KBM-7 (cell line): ENCODE measurements at regions not wholly inside any gene's neighbourhood (a gene's known extent, or its start where the extent isn't known, plus 50 kb on each side); places are given as distances from the start of the nearest gene placed in this dataset.

Experiments
- DNase-seq: peaks from one replicate; pipeline ENCODE4 v3.0.0-alpha.2; 2015
- in situ Hi-C: fragments of 300-500 bp; cut with MboI; formaldehyde crosslinking; loops from 2 replicates; pipeline ENCODE4 v1.14.3; 2020; ENCODE audit warnings: low sequenced_read_pairs, low pct_unique_long_range_greater_than_20kb, mixed read lengths

- in situ Hi-C loops: no loop called here
- DNase-seq: no peak
These were observed 113.0 kb upstream of the NTRK2 start for GRCh38 chr9:84556556-84556955.

GRCh38 chr9:84557751-84558150, 111.8 kb upstream of the NTRK2 start:
- DNase-seq: no peak
- in situ Hi-C loops: no loop called here

DNA sequence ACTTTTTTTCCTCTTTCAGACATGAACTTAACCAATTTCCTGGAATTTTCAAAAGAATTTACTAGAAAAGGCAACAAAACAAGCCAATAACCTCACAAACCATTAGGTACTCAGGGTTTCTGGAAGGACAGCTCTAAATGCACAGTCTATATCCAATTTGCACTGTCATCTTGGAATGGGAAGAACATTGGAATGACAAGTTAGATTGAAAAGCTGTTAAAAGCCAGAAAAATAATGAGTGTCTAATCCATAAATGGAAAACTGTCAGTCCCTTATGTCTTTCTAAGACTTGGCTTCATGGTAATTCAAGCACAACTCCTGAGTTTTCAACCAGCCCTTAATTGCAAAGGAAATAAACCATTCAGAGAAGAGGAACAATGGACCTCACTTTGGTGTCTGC, 105.8 kb upstream of the NTRK2 start:
- no peak for DNase-seq
- in situ Hi-C loops: no loop called here

DNA sequence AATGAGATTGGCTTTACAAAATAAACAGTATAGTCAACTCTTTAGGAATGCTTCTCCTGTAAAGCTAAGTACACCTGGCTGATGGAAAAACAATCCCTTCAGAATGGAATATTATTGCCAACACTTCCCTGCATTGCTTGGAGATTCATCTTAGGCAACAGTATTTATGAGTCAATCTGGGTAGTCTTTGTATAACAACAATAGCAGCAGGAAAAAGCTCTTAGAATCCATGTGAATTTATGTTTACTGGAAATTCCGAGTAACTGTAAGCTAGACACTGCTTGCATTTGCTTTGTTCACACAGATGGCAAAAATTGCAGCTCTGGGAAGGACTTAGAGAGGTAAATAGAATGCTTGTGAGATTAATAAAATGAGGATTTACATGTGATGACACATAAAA, 101.7 kb upstream of the NTRK2 start:
- no peak for DNase-seq
- in situ Hi-C loops: no loop called here

- no peak for DNase-seq
- in situ Hi-C loops: no loop called here
These were observed 98.9 kb upstream of the NTRK2 start for GRCh38 chr9:84570482-84571154.

- DNase-seq: no peak
- in situ Hi-C loops: no loop called here
These were observed 96.4 kb upstream of the NTRK2 start for GRCh38 chr9:84573083-84573482.

DNA sequence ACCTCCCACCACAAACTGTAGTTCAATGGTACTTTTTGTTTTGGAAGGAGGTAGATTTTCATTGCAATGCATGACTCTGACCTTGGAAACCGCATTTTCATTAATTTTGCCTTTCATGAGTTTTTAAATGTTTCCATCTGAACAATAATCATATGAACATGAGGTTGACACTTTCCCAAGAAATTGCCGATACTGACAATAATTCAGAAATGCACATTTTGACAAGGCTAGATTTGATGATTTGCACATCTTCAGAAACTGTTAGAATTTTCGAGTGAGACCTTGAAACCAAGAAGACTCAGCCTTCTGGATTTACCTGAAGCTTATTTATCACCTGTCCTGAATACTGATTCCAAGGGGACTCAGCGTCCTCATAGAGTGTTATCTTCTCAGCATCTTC, 93.8 kb upstream of the NTRK2 start:
- no peak for DNase-seq
- in situ Hi-C loops: no loop called here

GRCh38 chr9:84583866-84584265, 85.7 kb upstream of the NTRK2 start:
- DNase-seq: peak; percentile 5
- in situ Hi-C loops: no loop called here

GRCh38 chr9:84586662-84587061, 82.9 kb upstream of the NTRK2 start:
- DNase-seq: no peak
- in situ Hi-C loops: no loop called here

- no peak for DNase-seq
- in situ Hi-C loops: no loop called here
These were observed 82.4 kb upstream of the NTRK2 start for GRCh38 chr9:84587153-84587552.

DNA sequence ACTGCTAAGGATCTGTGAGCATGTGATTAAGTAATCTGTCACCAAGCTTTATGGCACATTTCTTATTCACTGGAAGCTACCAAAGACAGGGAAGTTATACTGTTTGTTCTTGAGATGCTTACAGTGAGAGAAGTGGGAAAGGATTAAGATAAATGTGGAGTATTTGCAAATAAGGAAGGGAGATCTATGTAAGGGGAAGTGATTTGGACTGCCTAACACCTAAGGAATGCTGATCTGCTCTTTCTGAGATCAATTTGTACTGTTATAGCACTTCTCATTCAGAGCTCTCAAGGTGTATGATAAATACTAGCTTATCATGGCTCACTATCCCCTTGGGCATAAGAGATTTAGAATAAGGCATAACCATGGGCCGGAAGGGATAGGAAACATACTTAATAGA, 80.0 kb upstream of the NTRK2 start:
- DNase-seq: no peak
- in situ Hi-C loops: no loop called here

GRCh38 chr9:84590706-84591105, 78.8 kb upstream of the NTRK2 start:
- in situ Hi-C loops: no loop called here
- DNase-seq: no peak

DNA sequence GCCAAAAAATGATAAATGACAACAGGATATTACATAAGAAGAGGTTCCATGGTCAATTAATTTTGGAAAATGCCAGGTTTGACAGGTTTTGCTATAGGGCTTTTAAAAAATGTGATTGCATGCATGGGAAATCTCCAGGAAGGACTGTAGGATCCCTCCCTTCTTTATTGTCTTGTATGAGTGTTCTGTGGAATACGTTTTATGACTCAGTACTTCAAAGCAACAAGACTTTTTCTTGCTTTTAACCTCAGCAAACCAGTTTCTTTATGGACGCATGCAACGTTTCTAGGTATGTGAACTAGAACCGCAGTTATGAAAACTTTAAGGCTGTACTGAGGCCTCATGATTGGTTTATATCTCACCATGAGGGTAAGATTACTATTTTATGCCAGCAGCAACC, 76.6 kb upstream of the NTRK2 start:
- no peak for DNase-seq
- in situ Hi-C loops: no loop called here

GRCh38 chr9:84593352-84593751, 76.2 kb upstream of the NTRK2 start:
- in situ Hi-C loops: no loop called here
- no peak for DNase-seq

- DNase-seq: peak; percentile 9
- in situ Hi-C loops: no loop called here
These were observed 72.4 kb upstream of the NTRK2 start for GRCh38 chr9:84597131-84597530.

DNA sequence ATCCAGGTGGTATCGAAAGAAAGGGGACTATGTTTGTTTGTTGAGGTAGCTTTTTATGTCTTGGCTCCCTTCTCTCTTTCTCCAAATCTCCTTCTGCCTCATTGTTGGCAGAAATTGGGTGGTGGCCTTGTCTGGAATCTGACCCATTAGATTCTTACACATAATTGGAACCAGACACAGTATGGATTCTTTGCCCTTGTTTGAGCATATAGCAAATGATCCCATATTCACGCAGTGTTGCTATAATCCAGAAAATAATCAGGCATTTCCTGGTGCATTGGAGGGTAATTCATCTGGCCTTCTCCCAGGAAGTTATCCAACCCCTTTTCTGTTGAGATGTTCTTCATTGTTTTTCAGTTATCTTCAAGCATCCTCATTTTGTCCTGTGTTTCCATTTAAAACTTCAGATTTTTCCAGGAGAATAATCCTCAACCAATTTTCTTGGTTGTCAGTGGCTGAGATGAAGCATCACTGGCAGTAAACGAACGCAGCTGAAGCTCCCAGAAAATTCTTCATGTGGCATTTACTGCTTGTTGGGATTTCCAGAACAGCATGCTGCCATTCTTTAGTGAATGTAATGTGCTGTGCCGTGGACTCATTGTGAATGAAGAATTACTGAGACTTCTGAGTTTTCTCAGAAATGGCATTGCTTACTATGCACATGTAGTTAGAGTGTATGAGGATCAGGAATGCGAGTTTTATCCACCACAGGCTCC, 70.5 kb upstream of the NTRK2 start:
- DNase-seq: no peak

GRCh38 chr9:84600739-84601138, 68.8 kb upstream of the NTRK2 start:
- DNase-seq: no peak
- in situ Hi-C loops: no loop called here

More for the DNA sequence above, 70.5 kb upstream of the NTRK2 start:
- in situ Hi-C loops: no loop called here

GRCh38 chr9:84604223-84604622, 65.3 kb upstream of the NTRK2 start:
- DNase-seq: no peak
- in situ Hi-C loops: no loop called here

GRCh38 chr9:84609779-84610178, 59.8 kb upstream of the NTRK2 start:
- DNase-seq: no peak
- in situ Hi-C loops: no loop called here

DNA sequence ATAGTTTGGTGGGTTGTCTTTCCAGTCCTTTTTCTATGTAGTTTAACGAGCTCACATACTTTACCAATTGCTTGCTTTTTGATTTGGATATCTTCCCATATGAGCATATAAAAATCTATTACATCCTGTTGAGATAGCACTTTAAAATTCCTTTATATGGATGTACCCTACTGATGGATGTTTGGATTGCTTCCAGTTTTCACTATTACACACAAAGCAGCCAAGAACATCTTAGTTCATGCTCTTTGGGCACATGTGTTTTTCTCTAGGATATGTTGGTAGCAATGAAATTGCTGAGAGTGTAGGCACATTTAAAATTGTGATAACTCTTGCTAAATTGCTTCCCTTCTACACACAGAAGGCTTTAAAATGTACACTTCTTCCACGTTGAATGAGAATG, 56.1 kb upstream of the NTRK2 start:
- no peak for DNase-seq
- in situ Hi-C loops: no loop called here

DNA sequence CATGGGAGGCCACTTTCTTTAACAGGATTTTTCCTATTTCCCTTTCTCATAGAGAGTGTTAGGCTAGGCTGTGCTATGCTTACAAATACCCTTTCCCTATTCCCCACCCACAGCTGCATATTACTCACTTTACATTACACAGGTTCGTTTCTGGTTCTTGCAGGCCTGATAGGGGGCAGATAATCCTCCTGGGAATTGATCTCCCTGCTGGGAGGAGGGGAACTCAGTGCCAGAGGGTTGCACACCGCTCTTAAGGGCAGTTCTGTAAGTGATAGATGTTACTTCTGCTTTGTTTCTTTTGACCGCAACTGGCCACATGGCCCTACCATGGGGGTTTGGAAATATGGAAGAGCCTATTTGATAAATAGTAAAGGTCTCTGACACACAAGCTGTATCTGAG, 54.0 kb upstream of the NTRK2 start:
- in situ Hi-C loops: no loop called here
- peak; percentile 4 for DNase-seq
